Stimulated activated CD8-positive, alpha-beta memory T cell treated with anti-CD3 and anti-CD28 coated beads, Interleukin-2, amount 100 ng/mL, for 48 hours (primary cell): ENCODE measurements at regions not wholly inside any gene's neighbourhood (a gene's known extent, or its start where the extent isn't known, plus 50 kb on each side); places are given as distances from the start of the nearest gene placed in this dataset.
"Not testable (repeated sequence)": the region's sequence is repeated elsewhere in the genome, so short reads cannot be mapped to it uniquely, and the experiment has no call there.

ENCODE experiments used
- DNase-seq, 2 donors: peaks; one replicate each; pipeline ENCODE4 v3.0.0-alpha.2; 2020; ENCODE audit warnings: low read depth in 2 of 2

- no peak for DNase-seq
Observed at GRCh38 chr12:92233346-92234015, 87.8 kb upstream of the BTG1 start.

DNA sequence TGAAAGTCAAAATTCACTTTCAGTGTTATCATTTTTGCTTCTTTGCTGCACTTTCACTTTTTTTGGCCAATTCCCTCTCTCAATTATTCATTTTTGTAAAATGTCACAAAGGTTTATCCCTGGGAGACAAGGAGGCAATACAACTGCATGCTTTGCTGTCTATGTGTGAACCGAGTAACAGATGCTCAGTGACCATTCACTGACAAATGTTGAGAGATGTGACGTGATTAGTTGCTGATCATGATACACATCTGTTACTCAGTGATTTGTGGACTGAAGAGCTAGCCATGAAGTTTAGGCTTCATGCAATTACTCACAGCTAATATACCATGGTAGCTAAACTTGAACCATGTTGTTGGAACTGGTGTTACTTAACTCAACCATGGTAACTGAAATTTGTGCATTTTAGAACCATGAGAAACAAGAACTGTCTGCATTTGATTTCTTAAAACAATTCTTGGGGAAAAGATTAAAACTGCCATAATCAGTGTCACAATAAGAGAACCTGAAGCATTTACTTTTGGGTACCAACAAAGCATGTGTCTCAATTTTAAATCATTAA lies 86.8 kb upstream of the BTG1 start:
- not testable (repeated sequence) for DNase-seq

DNA sequence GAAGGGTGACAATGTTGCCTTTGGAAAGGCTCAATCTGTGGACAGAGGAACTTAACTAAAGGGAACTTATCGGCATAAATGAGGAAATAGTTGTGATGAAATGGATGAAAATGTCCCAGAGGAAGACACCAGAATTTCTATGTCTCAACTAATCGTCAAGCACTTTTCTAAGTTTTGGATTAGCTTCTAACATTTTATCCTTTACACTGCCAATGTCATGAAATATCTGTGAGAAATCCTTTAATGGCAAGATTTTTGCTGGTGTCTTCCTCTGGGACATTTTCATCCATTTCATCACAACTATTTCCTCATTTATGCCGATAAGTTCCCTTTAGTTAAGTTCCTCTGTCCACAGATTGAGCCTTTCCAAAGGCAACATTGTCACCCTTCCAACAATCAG lies 86.3 kb upstream of the BTG1 start:
- not testable (repeated sequence) for DNase-seq

- not testable (repeated sequence) for DNase-seq
Observed at GRCh38 chr12:92231532-92231931, 85.9 kb upstream of the BTG1 start.

DNA sequence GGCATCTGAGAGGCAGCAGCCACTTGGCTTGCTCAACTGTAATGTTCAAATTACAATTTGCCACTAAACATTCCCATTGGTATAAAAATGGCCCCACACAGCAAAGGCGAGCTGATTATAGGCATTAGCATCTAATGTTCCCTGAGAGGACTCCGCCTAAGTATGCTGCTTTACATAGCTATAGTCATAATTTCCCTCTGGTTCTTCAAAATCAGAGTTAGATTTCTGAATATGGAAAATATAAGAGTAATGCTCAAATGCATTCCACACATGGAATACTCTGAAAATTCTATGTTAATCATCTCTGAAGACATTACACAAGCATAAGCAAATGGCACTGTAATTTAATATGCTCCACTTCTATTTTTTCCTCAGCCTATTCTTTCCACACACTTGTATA lies 83.7 kb upstream of the BTG1 start:
- no peak for DNase-seq

GRCh38 chr12:92226961-92227360 lies 81.3 kb upstream of the BTG1 start:
- no peak for DNase-seq

- DNase-seq = no peak
Observed at GRCh38 chr12:92226071-92226661, 80.5 kb upstream of the BTG1 start.

- no peak for DNase-seq
Observed at GRCh38 chr12:92224685-92225331, 79.2 kb upstream of the BTG1 start.

DNA sequence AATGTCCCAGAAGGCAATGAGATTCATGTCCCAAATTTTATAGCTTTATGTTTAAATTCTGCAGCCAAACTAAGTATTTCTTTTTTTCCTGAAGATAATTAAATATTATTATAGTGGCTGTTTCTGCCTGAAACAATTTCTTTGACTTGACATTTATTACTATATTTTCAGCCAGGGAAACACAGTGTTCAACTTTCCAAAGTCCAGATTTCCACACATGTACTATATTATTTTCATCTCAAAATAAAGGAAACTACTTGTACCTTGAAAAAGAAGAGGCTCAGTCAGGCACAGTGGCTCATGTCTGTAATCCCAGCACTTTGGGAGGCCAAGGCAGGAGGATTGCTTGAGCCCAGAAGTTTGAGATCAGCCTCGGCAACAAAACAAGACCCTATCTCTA lies 77.8 kb upstream of the BTG1 start:
- DNase-seq = no peak

GRCh38 chr12:92221656-92222315 lies 76.1 kb upstream of the BTG1 start:
- no peak for DNase-seq

DNA sequence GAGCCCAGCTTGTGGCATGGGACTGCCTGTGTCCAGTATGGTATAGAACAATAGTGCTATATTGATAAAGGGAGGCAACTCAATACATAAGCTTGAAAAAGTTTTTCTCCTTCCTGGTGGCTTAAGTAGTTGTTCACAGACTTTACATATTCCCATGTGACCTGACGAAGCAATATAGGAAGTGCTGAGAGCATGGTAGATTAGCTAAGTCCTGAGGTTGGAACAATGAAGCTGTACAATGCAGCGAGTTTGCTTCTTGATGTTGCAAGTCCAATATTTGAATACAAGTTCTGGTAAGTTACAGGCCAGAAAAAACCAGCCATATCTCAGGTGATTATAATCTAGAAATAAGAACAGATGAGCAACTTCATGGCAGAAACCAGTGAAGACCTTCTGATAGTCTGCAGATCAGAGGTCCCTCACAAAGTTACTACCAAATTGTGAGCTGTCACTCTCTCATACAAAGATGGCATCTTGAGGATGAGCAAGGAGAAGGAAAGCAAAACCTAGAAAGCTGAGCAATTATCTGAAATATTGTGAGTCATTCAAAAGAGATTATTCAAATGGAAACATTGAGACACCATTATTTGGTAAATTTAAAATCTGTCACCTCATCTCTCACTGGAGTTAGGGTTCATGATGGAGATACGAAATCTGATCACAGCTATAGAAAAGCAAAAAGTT lies 72.9 kb upstream of the BTG1 start:
- no peak for DNase-seq

- DNase-seq = no peak
Observed at GRCh38 chr12:92216092-92216491, 70.4 kb upstream of the BTG1 start.

DNA sequence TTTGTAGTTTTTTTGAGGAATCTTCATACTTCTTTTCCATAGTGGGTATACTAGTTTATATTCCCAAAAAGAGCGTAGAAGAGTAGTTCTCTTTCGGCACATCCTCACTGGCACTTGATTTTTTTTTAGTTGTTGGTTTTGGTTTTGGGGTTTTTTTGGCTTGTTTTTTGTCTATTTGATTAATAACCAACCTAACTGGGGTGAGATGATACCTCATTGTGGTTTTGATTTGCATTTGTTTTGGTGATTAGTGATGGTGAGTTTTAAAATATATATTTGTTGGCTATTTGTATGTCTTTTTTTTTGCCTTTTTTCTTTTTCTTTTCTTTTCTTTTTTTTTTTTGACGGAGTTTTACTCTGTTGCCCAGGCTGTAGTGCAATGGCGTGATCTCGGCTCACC lies 69.7 kb upstream of the BTG1 start:
- DNase-seq = no peak

DNA sequence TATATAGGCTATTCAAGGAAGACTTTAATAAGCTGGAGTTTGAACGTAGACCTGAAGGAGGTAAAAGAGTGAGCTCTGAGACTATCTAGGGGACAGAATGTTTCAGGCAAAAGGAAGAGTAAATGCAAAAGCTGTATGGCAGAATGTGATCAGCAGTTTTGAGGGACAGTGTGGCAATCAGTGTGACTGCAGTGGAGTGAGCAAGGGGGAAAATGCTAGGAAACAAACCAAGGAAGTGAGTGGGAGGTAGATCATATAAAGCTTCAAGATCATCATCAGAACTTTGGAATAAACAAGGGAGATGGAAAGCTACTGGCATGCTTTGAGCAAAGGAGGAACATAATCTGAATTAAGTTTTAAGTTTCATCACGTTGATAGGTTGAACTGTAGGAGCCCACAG lies 67.5 kb upstream of the BTG1 start:
- no peak for DNase-seq

GRCh38 chr12:92210071-92210470 lies 64.4 kb upstream of the BTG1 start:
- no peak for DNase-seq

GRCh38 chr12:92208613-92209121 lies 63.0 kb upstream of the BTG1 start:
- no peak for DNase-seq

GRCh38 chr12:92206596-92206995 lies 61.0 kb upstream of the BTG1 start:
- no peak for DNase-seq

GRCh38 chr12:92206011-92206410 lies 60.4 kb upstream of the BTG1 start:
- DNase-seq = no peak

DNA sequence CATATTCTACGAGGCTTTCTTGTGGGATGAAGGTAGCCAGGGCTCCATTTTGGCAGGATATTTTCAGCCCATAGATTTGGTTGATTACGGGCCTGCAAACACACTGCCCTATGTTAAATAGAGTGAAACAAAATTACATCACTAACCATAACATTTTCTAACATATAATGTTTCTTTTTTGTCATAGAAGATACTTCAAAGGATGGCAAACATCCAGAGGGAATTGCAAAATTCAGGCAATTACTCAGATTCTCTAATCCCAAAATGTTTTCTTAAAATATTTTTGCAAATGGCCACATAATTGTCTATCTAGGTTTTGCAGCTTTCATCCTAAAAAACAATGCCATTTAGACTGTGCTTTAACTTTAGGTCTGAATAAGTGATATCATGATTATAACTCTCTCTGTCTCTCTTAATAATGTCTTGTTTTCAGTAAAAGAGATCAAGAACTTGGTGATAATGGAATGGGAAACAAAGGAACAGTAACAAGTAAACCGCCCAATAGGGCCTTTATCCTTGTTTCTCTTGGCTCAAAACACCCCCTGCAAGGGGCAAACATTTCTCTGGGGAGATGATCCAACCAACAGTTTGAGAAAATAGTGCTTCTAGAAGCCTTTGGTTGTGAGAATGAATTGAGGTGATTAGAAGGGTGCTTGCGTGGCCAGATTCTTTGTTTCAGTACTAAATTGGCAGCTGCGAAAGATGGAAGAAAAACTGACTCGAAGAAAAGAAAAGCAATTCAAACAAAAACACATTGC lies 54.4 kb upstream of the BTG1 start:
- DNase-seq = no peak

- no peak for DNase-seq
Observed at GRCh38 chr12:92197815-92198214, 52.2 kb upstream of the BTG1 start.

DNA sequence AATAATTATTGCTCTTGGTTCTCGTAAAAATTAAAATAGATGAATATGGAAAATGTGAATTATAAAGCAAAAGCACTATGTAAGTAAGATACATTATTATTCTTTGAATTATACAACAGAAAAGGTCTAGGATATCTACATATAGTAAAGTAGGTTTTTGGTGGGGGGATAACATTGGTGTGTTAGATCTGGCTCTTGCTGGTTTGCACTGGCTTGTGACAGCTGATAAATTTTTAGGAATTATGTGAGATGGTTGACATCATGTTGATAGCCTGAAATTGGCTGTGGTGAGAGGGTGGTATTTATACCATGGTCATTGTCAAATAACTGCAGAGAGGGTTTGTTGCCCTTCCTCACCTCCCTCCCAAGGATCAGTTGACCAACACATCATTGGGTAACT lies 50.7 kb upstream of the BTG1 start:
- no peak for DNase-seq
